ENCODE measurements at regions not wholly inside any gene's neighbourhood (a gene's known extent, or its start where the extent isn't known, plus 50 kb on each side); places are given as distances from the start of the nearest gene placed in this dataset.

DNA sequence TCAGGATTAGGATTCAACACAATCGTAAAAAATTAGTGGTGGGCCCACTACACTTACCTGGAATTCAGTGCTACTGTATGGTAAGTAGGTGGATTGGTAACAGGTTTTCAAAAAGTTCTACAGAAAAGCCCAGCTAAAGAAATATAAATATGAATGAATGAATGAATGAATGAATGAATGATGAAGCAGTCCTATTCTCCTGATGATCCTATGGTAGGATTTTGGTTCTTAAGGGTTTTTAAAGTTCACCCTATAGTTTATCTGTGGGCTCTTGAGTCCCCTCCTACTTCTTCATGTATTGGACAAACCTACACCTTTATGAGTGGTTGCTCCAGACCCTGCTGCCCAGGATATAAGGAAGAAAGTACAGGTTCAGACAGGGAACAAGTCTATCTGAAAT is 89.5 kb upstream of the HEY2 start:
- TF ChIP-seq CTCF (conservative IDR thresholded peaks at IDR 0.05; ENCODE audit: low read length) (no peak), EZH2phosphoT487 (IDR thresholded peaks at IDR 0.05; ENCODE audit: borderline replicate concordance) (no peak)

All from Loucy (cell line).